Parathyroid adenoma (tissue), 2 donors: ENCODE measurements at regions not wholly inside any gene's neighbourhood (a gene's known extent, or its start where the extent isn't known, plus 50 kb on each side); places are given as distances from the start of the nearest gene placed in this dataset.

Experiments
- H2AFZ ChIP-seq: fragments of 300-600 bp; sonication (generic); one replicate; pipeline ENCODE4 v1.7.0; 2017; ENCODE audit warnings: antibody characterized with exemption, mild to moderate bottlenecking
- H3K27ac ChIP-seq: fragments of 300-600 bp; sonication (generic); one replicate; pipeline ENCODE4 v1.7.0; 2017
- H3K27me3 ChIP-seq: fragments of 300-600 bp; sonication (generic); one replicate; pipeline ENCODE4 v1.7.0; 2017; ENCODE audit warnings: low read length; ENCODE audit not compliant: control insufficient read depth, insufficient read depth
- H3K36me3 ChIP-seq: fragments of 300-600 bp; sonication (generic); one replicate; pipeline ENCODE4 v1.7.0; 2017; ENCODE audit warnings: low read length; ENCODE audit not compliant: control insufficient read depth, insufficient read depth
- H3K4me1 ChIP-seq: fragments of 300-600 bp; sonication (generic); one replicate; pipeline ENCODE4 v1.7.0; 2017; ENCODE audit warnings: control low read depth
- H3K4me2 ChIP-seq: fragments of 300-600 bp; sonication (generic); one replicate; pipeline ENCODE4 v1.7.0; 2017; ENCODE audit warnings: low read length
- H3K4me3 ChIP-seq: fragments of 300-600 bp; sonication (generic); one replicate; pipeline ENCODE4 v1.7.0; 2017; ENCODE audit warnings: low read depth, low read length
- H3K79me2 ChIP-seq: fragments of 300-600 bp; sonication (generic); one replicate; pipeline ENCODE4 v1.7.0; 2017; ENCODE audit warnings: control low read depth
- H3K9ac ChIP-seq: fragments of 300-600 bp; sonication (generic); one replicate; pipeline ENCODE4 v1.7.0; 2017; ENCODE audit warnings: mild to moderate bottlenecking
- H3K9me3 ChIP-seq: fragments of 300-600 bp; sonication (generic); one replicate; pipeline ENCODE4 v1.7.0; 2017; ENCODE audit warnings: low read length; ENCODE audit not compliant: control insufficient read depth
- TF ChIP-seq, protein P1 (sequence below): fragments of 300-600 bp; sonication (generic); IDR thresholded peaks from one replicate; pipeline ENCODE4 v1.7.0; 2017; ENCODE audit warnings: antibody characterized with exemption, mild to moderate bottlenecking
- donor health status: primary hyperparathyroidism.

DNA sequence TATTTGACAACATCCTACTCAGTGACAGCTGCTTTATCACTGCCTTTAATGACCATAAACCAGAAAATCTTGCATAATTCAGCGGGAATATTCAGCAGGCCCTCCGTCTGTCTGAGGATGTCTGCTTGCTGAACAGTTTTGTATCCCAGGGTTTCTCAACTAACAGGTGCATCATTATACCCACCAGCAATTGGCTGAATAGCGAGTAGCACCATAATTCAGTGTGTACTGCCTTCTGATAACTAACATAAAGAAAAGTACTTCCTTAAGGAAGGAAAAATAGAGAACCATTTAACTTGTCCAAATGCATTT, 680.1 kb downstream of the GALC start:
- Histone ChIP-seq H3K79me2 (no peaks in the 10 kb centered on the region), H3K4me1 (no peaks in the 10 kb centered on the region), H3K36me3 (no peaks in the 10 kb centered on the region), H3K4me2 (no peak overlapping the region), H3K9ac (no peak overlapping the region), H3K27me3 (no peaks in the 10 kb centered on the region), H3K27ac (no peak overlapping the region), H2AFZ (no peak overlapping the region), H3K9me3 (no peaks in the 10 kb centered on the region), H3K4me3 (no peak overlapping the region)
- TF ChIP-seq, protein P1, sequence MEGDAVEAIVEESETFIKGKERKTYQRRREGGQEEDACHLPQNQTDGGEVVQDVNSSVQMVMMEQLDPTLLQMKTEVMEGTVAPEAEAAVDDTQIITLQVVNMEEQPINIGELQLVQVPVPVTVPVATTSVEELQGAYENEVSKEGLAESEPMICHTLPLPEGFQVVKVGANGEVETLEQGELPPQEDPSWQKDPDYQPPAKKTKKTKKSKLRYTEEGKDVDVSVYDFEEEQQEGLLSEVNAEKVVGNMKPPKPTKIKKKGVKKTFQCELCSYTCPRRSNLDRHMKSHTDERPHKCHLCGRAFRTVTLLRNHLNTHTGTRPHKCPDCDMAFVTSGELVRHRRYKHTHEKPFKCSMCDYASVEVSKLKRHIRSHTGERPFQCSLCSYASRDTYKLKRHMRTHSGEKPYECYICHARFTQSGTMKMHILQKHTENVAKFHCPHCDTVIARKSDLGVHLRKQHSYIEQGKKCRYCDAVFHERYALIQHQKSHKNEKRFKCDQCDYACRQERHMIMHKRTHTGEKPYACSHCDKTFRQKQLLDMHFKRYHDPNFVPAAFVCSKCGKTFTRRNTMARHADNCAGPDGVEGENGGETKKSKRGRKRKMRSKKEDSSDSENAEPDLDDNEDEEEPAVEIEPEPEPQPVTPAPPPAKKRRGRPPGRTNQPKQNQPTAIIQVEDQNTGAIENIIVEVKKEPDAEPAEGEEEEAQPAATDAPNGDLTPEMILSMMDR: no peak

DNA sequence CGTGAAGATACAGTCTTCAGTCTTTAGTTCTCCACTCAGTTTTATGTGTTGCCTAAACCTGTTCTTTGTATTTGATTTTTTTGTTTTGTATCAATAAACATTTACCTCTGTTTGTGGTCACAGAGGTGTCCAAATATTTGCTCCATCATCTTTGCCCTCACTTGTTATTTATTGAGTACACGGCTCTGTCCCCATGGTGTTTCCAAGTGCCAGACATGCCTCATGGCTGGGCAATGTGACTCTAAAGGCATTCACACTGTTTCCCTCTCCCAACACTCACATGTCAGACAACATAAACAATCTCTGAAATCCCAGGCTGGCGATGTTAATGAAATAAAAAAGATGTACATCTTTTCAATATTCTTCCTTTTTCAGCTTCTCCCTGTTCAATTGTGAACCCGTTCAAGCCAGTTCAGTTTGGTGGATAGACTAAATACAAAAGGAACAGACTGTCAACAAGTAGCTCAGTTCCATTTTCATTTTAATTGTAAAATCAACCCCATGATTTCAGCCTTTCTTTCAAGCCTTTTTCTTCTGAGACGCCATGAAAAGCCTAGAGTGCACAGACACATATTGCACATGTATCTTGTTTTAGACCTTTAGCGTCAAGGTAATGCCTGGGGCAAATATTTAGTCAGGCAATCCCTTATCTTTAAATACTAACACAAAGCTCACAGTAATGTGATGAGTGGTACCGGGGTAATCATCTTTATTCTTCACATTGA, 680.7 kb downstream of the GALC start:
- H3K4me2 ChIP-seq: no peak overlapping the region
- H3K27ac ChIP-seq: no peak overlapping the region
- no peaks in the 10 kb centered on the region for H3K79me2 ChIP-seq
- H3K4me3 ChIP-seq: no peak overlapping the region
- no peaks in the 10 kb centered on the region for H3K27me3 ChIP-seq
- TF ChIP-seq, protein P1: no peak
- H2AFZ ChIP-seq: no peak overlapping the region
- H3K9me3 ChIP-seq: no peaks in the 10 kb centered on the region
- H3K4me1 ChIP-seq: no peaks in the 10 kb centered on the region
- no peaks in the 10 kb centered on the region for H3K36me3 ChIP-seq
- H3K9ac ChIP-seq: no peak overlapping the region

DNA sequence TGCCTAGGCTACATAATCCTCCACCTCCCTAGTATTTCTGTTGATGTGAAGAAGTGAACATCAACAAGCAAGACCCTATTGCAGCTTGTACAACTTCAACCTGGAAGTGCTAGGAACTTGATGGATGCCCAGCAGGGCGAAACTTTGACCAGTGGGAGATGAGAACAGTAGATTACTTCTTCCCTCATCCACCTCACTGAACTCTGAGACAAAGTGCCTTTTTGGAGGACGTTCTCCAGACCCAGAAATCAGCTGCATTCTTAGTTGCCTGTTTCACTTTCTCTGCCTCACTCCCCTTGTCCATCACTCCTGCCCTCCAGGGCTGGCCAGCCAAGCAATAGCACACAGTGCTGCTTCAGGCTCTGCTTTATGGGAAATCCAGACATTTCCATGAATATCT, 683.4 kb downstream of the GALC start:
- no peak overlapping the region for H2AFZ ChIP-seq
- no peaks in the 10 kb centered on the region for H3K9me3 ChIP-seq
- no peak overlapping the region for H3K27ac ChIP-seq
- H3K4me1 ChIP-seq: no peaks in the 10 kb centered on the region
- H3K79me2 ChIP-seq: no peaks in the 10 kb centered on the region
- H3K27me3 ChIP-seq: no peaks in the 10 kb centered on the region
- no peak overlapping the region for H3K4me2 ChIP-seq
- TF ChIP-seq, protein P1: no peak
- H3K4me3 ChIP-seq: no peak overlapping the region
- H3K36me3 ChIP-seq: no peaks in the 10 kb centered on the region
- H3K9ac ChIP-seq: no peak overlapping the region

DNA sequence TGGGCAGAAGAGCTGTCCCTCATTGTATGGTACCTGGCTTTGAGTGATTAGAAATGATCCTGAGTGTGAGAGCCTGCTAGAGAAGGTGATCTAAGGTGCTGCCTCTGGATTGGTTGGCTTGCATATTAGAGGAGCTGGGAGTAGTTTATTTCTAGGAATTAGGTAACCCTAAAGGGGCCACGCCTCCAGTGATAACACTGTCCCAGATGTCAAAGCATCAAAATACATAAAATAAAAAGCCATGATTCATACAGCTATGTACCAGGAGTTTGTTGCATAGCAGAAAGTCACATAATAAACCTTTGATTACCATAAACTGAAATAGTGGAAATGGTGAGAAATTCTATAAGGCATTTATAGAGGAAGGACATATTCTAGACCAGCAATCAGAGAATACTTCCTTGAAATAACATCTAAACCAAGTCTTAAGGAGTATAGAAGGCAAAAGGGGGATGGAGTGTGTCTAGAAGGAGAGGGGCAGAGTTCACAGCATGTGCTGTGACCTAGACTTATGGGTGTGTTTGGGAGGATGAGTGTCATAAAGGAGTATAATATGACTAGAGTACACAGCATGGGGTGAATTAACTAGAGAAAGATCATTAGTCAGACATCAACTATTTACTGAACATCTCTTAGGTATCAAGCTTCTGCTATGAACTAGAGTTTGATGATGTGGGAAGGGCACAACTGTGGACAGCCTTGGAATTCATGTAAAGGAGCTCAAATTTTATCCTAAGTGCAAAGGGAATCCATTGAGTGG, 686.4 kb downstream of the GALC start:
- Histone ChIP-seq H3K36me3 (no peaks in the 10 kb centered on the region), H3K9ac (no peak overlapping the region), H2AFZ (no peak overlapping the region), H3K27ac (no peak overlapping the region), H3K79me2 (no peaks in the 10 kb centered on the region), H3K4me1 (no peaks in the 10 kb centered on the region), H3K4me2 (no peak overlapping the region), H3K9me3 (no peaks in the 10 kb centered on the region), H3K4me3 (no peak overlapping the region), H3K27me3 (no peaks in the 10 kb centered on the region)
- TF ChIP-seq, protein P1: no peak
